NB4 (cell line): ENCODE measurements at regions not wholly inside any gene's neighbourhood (a gene's known extent, or its start where the extent isn't known, plus 50 kb on each side); places are given as distances from the start of the nearest gene placed in this dataset.

ENCODE experiments used
- DNase-seq: peaks from one replicate; pipeline ENCODE4 v3.0.0; 2010; ENCODE audit warnings: low read depth
- H3K4me3 ChIP-seq: one replicate; pipeline ENCODE4 v1.5.1; 2011; ENCODE audit warnings: mild to moderate bottlenecking, low read depth, low read length, moderate library complexity
- CTCF ChIP-seq: IDR thresholded peaks from one replicate; pipeline ENCODE4 v1.5.1; 2012; ENCODE audit warnings: low read depth, low read length
- MAX ChIP-seq: IDR thresholded peaks from 2 replicates; pipeline ENCODE4 v1.6.1; 2011; ENCODE audit warnings: low read depth, low read length
- MYC ChIP-seq: IDR thresholded peaks from 2 replicates; pipeline ENCODE4 v1.6.1; 2011; ENCODE audit warnings: low read depth, low read length
- POLR2A ChIP-seq: IDR thresholded peaks from 2 replicates; pipeline ENCODE4 v1.6.1; 2011; ENCODE audit warnings: mild to moderate bottlenecking; ENCODE audit not compliant: insufficient read length; ENCODE audit errors: extremely low read depth

- TF ChIP-seq MAX (no peak), CTCF (no peak), MYC (no peak), POLR2A (no peak)
- no peak overlapping the region for H3K4me3 ChIP-seq
- no peak for DNase-seq
These were observed 82.4 kb upstream of the PROX1 start for GRCh38 chr1:213905344-213905743.

GRCh38 chr1:213908521-213908920 lies 79.3 kb upstream of the PROX1 start:
- no peak overlapping the region for H3K4me3 ChIP-seq
- no peak for DNase-seq
- TF ChIP-seq POLR2A = no peak
- TF ChIP-seq MAX = no peak
- no peak for TF ChIP-seq CTCF
- TF ChIP-seq MYC = no peak

GRCh38 chr1:213914392-213914791 lies 73.4 kb upstream of the PROX1 start:
- no peak for DNase-seq
- no peak overlapping the region for H3K4me3 ChIP-seq
- TF ChIP-seq CTCF = no peak
- TF ChIP-seq MAX = no peak
- TF ChIP-seq MYC = no peak
- TF ChIP-seq POLR2A = no peak

GRCh38 chr1:213921311-213921710 lies 66.5 kb upstream of the PROX1 start:
- no peak overlapping the region for H3K4me3 ChIP-seq
- no peak for TF ChIP-seq CTCF
- no peak for TF ChIP-seq MYC
- TF ChIP-seq POLR2A = no peak
- TF ChIP-seq MAX = no peak
- no peak for DNase-seq

- H3K4me3 ChIP-seq = no peak overlapping the region
- DNase-seq = no peak
- TF ChIP-seq MYC (no peak), CTCF (no peak), POLR2A (no peak), MAX (no peak)
These were observed 66.1 kb upstream of the PROX1 start for GRCh38 chr1:213921712-213922111.
